Hepatocyte (in vitro differentiated cells): ENCODE measurements at regions not wholly inside any gene's neighbourhood (a gene's known extent, or its start where the extent isn't known, plus 50 kb on each side); places are given as distances from the start of the nearest gene placed in this dataset.

Experiments used
- EZH2phosphoT487 ChIP-seq: fragments of 200-600 bp; sonication (generic); IDR thresholded peaks from one replicate; pipeline ENCODE4 v1.6.1; 2018; ENCODE audit warnings: antibody characterized with exemption, mild to moderate bottlenecking, low read depth, moderate library complexity; ENCODE audit not compliant: unreplicated experiment, severe bottlenecking
- TF ChIP-seq, protein P1 (sequence below): fragments of 200-600 bp; sonication (generic); IDR thresholded peaks from 2 replicates; pipeline ENCODE4 v1.5.1; 2016; ENCODE audit warnings: antibody characterized with exemption, mild to moderate bottlenecking; ENCODE audit not compliant: poor library complexity

- TF ChIP-seq, protein P1, sequence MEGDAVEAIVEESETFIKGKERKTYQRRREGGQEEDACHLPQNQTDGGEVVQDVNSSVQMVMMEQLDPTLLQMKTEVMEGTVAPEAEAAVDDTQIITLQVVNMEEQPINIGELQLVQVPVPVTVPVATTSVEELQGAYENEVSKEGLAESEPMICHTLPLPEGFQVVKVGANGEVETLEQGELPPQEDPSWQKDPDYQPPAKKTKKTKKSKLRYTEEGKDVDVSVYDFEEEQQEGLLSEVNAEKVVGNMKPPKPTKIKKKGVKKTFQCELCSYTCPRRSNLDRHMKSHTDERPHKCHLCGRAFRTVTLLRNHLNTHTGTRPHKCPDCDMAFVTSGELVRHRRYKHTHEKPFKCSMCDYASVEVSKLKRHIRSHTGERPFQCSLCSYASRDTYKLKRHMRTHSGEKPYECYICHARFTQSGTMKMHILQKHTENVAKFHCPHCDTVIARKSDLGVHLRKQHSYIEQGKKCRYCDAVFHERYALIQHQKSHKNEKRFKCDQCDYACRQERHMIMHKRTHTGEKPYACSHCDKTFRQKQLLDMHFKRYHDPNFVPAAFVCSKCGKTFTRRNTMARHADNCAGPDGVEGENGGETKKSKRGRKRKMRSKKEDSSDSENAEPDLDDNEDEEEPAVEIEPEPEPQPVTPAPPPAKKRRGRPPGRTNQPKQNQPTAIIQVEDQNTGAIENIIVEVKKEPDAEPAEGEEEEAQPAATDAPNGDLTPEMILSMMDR, result no peak
- no peak for TF ChIP-seq EZH2phosphoT487
These were observed 89.7 kb upstream of the CLDN10 start for GRCh38 chr13:95462801-95463200.
